Activated naive CD4-positive, alpha-beta T cell treated with anti-CD3 and anti-CD28 coated beads, Interleukin-2, amount 10 ng/mL, durations not matched to agents 7 days and 5 days (primary cell): ENCODE measurements at regions not wholly inside any gene's neighbourhood (a gene's known extent, or its start where the extent isn't known, plus 50 kb on each side); places are given as distances from the start of the nearest gene placed in this dataset.

Experiments
- CTCF ChIA-PET: fragments of 350-600 bp; sonication (Branson Sonifier 250); formaldehyde crosslinking; loops from one replicate; lab custom pipeline; 2021; ENCODE audit warnings: antibody characterized with exemption; lab: Charles Lee
- DNase-seq: peaks from one replicate; pipeline ENCODE4 v3.0.0-alpha.2; 2020
- H3K27ac Mint-ChIP-seq: one replicate; pipeline ENCODE4 v1.8.0; 2021; ENCODE audit warnings: mild to moderate bottlenecking, moderate library complexity, mixed read lengths
- H3K27me3 Mint-ChIP-seq: one replicate; pipeline ENCODE4 v1.8.0; 2021; ENCODE audit warnings: mild to moderate bottlenecking, mixed read lengths
- H3K36me3 Mint-ChIP-seq: one replicate; pipeline ENCODE4 v1.8.0; 2021; ENCODE audit warnings: mixed read lengths
- H3K4me1 Mint-ChIP-seq: one replicate; pipeline ENCODE4 v1.8.0; 2021; ENCODE audit warnings: mixed read lengths
- H3K4me3 Mint-ChIP-seq: one replicate; pipeline ENCODE4 v1.8.0; 2021; ENCODE audit warnings: mild to moderate bottlenecking, moderate library complexity, mixed read lengths
- H3K9me3 Mint-ChIP-seq: one replicate; pipeline ENCODE4 v1.8.0; 2021; ENCODE audit warnings: mixed read lengths

- no peak overlapping the region for H3K27ac Mint-ChIP-seq
- no peaks in the 10 kb centered on the region for H3K36me3 Mint-ChIP-seq
- H3K27me3 Mint-ChIP-seq = no peaks in the 10 kb centered on the region
- no peaks in the 10 kb centered on the region for H3K9me3 Mint-ChIP-seq
- H3K4me3 Mint-ChIP-seq = no peak overlapping the region
- CTCF ChIA-PET = interaction anchor here (4.9 kb wide), 1 partner anchor 127 kb away, joined by 26 read pairs; no protein-coding TSS in a partner anchor
- H3K4me1 Mint-ChIP-seq = no peaks in the 10 kb centered on the region
- DNase-seq = no peak
Measured at GRCh38 chr15:92224843-92225242, 168.8 kb upstream of the ST8SIA2 start.

DNA sequence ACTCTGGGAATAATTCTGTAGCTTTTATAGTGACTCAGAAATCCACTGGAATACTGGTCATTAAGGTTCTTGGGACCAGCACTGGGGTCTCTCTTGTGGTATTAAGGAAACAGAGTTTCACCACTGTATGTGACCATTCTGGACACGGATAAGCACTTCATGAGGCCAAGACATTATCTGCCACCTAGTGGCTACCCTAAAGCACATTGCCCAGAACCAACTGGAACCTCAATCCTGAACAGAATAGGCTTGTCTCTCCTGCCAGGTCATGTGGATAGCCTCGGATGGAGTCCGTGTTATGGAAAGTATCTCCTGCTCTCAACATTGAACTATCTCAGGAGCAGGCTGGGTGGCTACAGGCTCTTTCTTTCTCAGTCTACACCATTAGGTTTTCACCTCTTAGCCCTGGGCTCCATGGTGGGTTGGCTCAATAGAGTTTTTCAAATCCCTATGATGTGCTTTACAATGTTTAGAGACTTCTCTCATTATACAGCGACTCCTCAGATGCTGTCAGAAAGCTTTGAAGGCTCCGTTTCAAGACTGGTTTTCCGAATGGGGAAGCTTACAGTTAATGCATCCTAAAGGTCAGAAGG is 167.6 kb upstream of the ST8SIA2 start:
- Mint-ChIP-seq H3K27me3 (peaks cover 4% of the 10 kb centered on the region), H3K36me3 (no peaks in the 10 kb centered on the region), H3K4me1 (no peaks in the 10 kb centered on the region), H3K4me3 (no peak overlapping the region), H3K9me3 (no peaks in the 10 kb centered on the region), H3K27ac (no peak overlapping the region)
- CTCF ChIA-PET = interaction anchor here (0.6 to 4.9 kb wide), 3 partner anchors 12 to 128 kb away, joined by 4 to 26 read pairs (median 4); no protein-coding TSS in a partner anchor
- DNase-seq = no peak

GRCh38 chr15:92228830-92229229 is 164.9 kb upstream of the ST8SIA2 start:
- DNase-seq = no peak
- CTCF ChIA-PET = interaction anchor here (4.9 kb wide), 1 partner anchor 131 kb away, joined by 26 read pairs; no protein-coding TSS in a partner anchor
- Mint-ChIP-seq H3K36me3 (no peaks in the 10 kb centered on the region), H3K27me3 (peaks cover 11% of the 10 kb centered on the region), H3K4me1 (no peaks in the 10 kb centered on the region), H3K4me3 (no peak overlapping the region), H3K9me3 (no peaks in the 10 kb centered on the region), H3K27ac (no peak overlapping the region)

DNA sequence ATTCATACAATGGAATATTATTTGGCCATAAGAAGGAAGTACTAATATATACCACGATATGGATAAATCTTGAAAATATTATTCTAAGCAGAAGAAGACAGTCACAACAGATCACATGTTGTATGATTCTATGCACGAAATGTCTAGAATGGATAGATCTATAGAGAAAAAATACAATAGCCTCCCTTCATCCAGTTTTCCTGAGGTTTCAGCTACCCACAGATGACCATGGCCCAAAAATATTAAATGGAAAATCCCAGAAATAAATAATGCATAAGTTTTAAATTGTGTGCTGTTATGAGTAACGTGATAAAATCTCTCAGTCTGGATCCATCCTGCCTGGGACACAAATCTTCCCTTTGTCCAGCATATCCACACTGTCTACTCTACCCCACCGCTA is 162.2 kb upstream of the ST8SIA2 start:
- Mint-ChIP-seq H3K9me3 (no peaks in the 10 kb centered on the region), H3K27me3 (peaks cover 16% of the 10 kb centered on the region)

DNA sequence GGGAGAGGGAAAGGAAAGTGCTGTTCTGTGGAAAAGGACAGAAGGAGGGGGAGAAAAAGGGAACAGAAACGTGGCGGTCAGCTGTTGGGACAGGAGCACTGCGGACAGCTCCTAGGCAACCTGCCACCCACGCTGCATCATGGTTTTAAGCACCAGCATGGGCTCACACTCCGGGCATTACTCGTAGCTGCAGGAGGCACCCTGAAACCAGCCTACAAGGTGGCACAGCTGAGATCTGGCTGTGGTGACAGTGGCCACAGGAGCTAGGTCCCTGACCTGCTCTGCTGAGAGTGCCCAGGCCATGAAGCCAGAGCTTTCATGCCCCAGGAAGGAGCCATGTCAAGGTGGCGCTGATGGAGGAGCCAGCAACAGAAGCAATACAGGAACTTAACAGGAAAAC is 161.4 kb upstream of the ST8SIA2 start:
- H3K9me3 Mint-ChIP-seq = no peaks in the 10 kb centered on the region
- no peak overlapping the region for H3K4me3 Mint-ChIP-seq
- CTCF ChIA-PET = no interaction called here
- H3K27ac Mint-ChIP-seq = no peak overlapping the region
- H3K36me3 Mint-ChIP-seq = no peaks in the 10 kb centered on the region
- DNase-seq = no peak
- H3K27me3 Mint-ChIP-seq = peaks cover 22% of the 10 kb centered on the region
- no peaks in the 10 kb centered on the region for H3K4me1 Mint-ChIP-seq

More for the DNA sequence above, 162.2 kb upstream of the ST8SIA2 start:
- H3K4me3 Mint-ChIP-seq = no peak overlapping the region
- no peaks in the 10 kb centered on the region for H3K36me3 Mint-ChIP-seq
- no peak overlapping the region for H3K27ac Mint-ChIP-seq
- no peaks in the 10 kb centered on the region for H3K4me1 Mint-ChIP-seq
- DNase-seq = no peak
- CTCF ChIA-PET = no interaction called here

DNA sequence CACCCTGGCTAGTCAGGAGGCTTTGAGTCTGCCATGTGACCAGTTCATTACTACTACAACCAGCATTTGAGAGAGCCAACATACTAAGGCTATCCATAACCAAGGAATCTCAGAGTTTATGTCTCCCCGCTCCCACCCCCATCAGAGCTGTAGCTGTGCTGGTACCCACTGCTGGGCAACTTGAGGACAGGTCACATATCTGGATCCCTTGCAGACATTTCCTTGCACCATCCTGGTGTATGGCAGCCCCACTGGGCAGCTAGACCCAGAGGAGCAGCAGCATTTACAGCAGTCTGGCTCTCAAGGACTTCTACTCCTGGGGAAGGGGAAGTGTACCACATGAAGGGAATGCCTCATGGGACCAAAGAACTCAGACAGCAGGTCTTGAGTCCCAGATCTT is 160.8 kb upstream of the ST8SIA2 start:
- DNase-seq = no peak
- Mint-ChIP-seq H3K9me3 (no peaks in the 10 kb centered on the region), H3K27me3 (peaks cover 22% of the 10 kb centered on the region), H3K27ac (no peak overlapping the region), H3K4me1 (no peaks in the 10 kb centered on the region), H3K4me3 (no peak overlapping the region), H3K36me3 (no peaks in the 10 kb centered on the region)
- CTCF ChIA-PET = no interaction called here

DNA sequence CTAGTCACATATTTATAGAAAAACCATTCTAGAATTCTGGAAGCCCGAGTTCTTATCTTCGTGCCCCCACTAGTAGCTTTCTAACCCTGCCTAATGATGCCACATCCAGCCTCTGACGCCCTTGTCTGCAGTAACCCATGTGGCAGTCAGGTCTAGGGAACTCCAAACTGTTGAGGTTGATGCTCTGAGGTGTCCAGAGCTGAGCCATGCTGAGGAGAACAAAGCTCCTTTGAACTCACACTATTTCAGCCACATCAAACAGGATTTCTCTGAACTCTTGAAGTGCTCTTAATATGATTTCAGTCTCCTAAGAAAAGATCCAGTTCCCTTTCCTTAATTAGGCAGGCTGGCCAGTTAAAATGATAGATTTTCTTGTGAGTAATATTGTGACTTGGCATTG is 150.5 kb upstream of the ST8SIA2 start:
- Mint-ChIP-seq H3K27me3 (peaks cover 15% of the 10 kb centered on the region), H3K36me3 (no peaks in the 10 kb centered on the region), H3K9me3 (peaks cover 2% of the 10 kb centered on the region), H3K27ac (no peak overlapping the region), H3K4me3 (no peak overlapping the region), H3K4me1 (no peaks in the 10 kb centered on the region)
- DNase-seq = no peak
- CTCF ChIA-PET = no interaction called here

DNA sequence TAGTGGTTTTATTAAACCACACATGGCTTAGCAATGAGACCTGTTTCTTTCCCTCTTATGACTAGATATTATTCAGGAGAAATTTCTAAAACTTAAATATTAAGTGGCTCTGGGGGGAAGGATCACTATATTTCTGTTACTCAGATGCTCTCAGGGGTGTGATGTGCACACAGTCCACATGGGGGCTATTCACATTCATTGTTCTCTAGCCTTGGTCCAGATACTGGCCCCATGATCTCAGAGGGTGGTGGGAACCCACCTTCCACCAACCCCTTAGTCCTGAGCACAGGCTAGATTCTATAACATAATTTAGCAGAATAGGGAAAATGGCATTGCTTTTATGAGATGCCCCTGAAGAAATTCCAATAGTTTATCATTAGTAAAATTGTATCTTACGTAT is 149.0 kb upstream of the ST8SIA2 start:
- DNase-seq = no peak
- peaks cover 15% of the 10 kb centered on the region for H3K27me3 Mint-ChIP-seq
- no peaks in the 10 kb centered on the region for H3K4me1 Mint-ChIP-seq
- no peaks in the 10 kb centered on the region for H3K9me3 Mint-ChIP-seq
- H3K27ac Mint-ChIP-seq = no peak overlapping the region
- H3K4me3 Mint-ChIP-seq = no peak overlapping the region
- no peaks in the 10 kb centered on the region for H3K36me3 Mint-ChIP-seq
- CTCF ChIA-PET = no interaction called here

GRCh38 chr15:92247649-92248242 is 145.9 kb upstream of the ST8SIA2 start:
- Mint-ChIP-seq H3K27ac (no peak overlapping the region), H3K4me1 (no peaks in the 10 kb centered on the region), H3K9me3 (no peaks in the 10 kb centered on the region), H3K4me3 (no peak overlapping the region), H3K27me3 (peaks cover 15% of the 10 kb centered on the region), H3K36me3 (no peaks in the 10 kb centered on the region)
- DNase-seq = no peak
- CTCF ChIA-PET = no interaction called here

- CTCF ChIA-PET = no interaction called here
Measured at GRCh38 chr15:92266796-92267685, 126.6 kb upstream of the ST8SIA2 start.

DNA sequence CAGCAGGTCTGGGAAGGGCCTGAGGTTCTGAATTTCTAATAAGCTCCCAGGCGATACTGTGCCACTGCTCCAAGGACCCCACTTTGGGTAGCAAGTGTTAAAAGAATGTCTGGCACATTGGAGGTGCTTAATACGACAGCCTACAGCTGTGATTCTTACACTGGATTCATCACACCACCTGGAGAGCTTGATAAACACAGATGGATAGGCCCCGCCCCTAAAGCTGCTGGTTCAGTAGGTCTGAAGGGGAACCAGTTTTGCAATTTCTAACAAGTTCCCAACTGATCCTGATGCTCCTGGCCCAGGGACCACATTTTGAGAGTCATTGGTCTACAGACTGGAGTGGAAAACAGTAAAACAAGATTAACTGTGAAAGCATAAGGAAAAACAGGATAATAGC is 124.8 kb upstream of the ST8SIA2 start:
- no peak for DNase-seq
- CTCF ChIA-PET = no interaction called here
- no peaks in the 10 kb centered on the region for H3K36me3 Mint-ChIP-seq
- peaks cover 7% of the 10 kb centered on the region for H3K27me3 Mint-ChIP-seq
- no peak overlapping the region for H3K4me3 Mint-ChIP-seq
- H3K9me3 Mint-ChIP-seq = no peaks in the 10 kb centered on the region
- no peaks in the 10 kb centered on the region for H3K4me1 Mint-ChIP-seq
- no peak overlapping the region for H3K27ac Mint-ChIP-seq

More at GRCh38 chr15:92266796-92267685, 126.6 kb upstream of the ST8SIA2 start:
- Mint-ChIP-seq H3K36me3 (no peaks in the 10 kb centered on the region), H3K9me3 (no peaks in the 10 kb centered on the region), H3K27ac (no peak overlapping the region), H3K4me1 (no peaks in the 10 kb centered on the region), H3K4me3 (no peak overlapping the region), H3K27me3 (peaks cover 7% of the 10 kb centered on the region)
- DNase-seq = no peak

DNA sequence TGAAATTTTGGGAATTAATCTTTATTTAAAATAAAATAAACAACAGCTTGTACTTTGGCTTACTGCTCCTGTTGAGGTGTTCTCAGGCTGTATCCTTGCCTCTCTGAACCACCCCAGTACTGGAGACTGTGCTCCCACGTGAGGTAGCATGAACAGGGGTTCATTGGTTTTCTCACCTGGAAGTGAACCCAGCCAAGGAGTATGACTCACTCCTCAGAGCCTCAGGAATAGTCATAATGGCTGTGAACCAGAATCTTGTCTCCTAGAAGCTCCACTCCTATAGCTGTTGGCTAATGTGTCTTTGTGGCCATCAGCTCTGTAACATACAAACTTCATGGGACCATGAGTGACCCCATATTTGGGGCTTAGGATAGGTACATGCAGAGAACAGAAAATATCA is 122.5 kb upstream of the ST8SIA2 start:
- Mint-ChIP-seq H3K4me3 (no peak overlapping the region), H3K27me3 (no peaks in the 10 kb centered on the region), H3K9me3 (no peaks in the 10 kb centered on the region), H3K36me3 (no peaks in the 10 kb centered on the region), H3K27ac (no peak overlapping the region), H3K4me1 (no peaks in the 10 kb centered on the region)
- DNase-seq = no peak
- CTCF ChIA-PET = no interaction called here

GRCh38 chr15:92272106-92272505 is 121.6 kb upstream of the ST8SIA2 start:
- DNase-seq = no peak
- Mint-ChIP-seq H3K9me3 (no peaks in the 10 kb centered on the region), H3K4me3 (no peak overlapping the region), H3K27ac (no peak overlapping the region), H3K27me3 (no peaks in the 10 kb centered on the region), H3K4me1 (no peaks in the 10 kb centered on the region), H3K36me3 (no peaks in the 10 kb centered on the region)
- CTCF ChIA-PET = no interaction called here

DNA sequence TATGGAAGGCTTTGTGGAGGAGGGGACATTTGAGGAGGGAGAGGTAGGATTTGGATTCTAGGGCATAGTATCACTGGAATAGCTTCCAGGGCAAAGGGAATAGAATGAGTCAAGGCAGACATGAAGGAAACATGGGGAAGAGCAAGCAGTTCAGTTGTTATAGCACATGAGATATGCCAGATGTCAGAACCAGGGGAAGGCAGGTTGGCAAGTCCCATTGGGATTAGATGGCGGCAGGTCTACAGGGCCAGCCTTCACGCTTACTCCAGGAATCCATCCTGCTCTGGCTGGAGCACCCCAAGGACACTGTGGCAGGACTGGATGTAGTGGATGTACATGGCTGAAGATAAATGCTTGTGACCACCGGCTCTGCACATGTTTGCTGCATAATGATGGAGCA is 120.4 kb upstream of the ST8SIA2 start:
- Mint-ChIP-seq H3K9me3 (no peaks in the 10 kb centered on the region), H3K27me3 (peaks cover 6% of the 10 kb centered on the region), H3K4me1 (no peaks in the 10 kb centered on the region), H3K27ac (no peak overlapping the region), H3K36me3 (no peaks in the 10 kb centered on the region), H3K4me3 (no peak overlapping the region)
- DNase-seq = no peak
- CTCF ChIA-PET = no interaction called here
